ENCODE measurements at regions not wholly inside any gene's neighbourhood (a gene's known extent, or its start where the extent isn't known, plus 50 kb on each side); places are given as distances from the start of the nearest gene placed in this dataset.

- no peak overlapping the region for H2AFZ ChIP-seq (ENCODE audit: low read depth, low read length, poor library complexity, severe bottlenecking)
- H3K27me3 ChIP-seq (ENCODE audit: insufficient read depth, low read length): no peaks in the 10 kb centered on the region
- no peak overlapping the region for H3K9ac ChIP-seq (ENCODE audit: low read length)
- H3K79me2 ChIP-seq (ENCODE audit: insufficient read depth, low read length): no peaks in the 10 kb centered on the region
- DNase-seq (ENCODE audit: low read depth, low spot score): no peak
- BruUV-seq (replicated peaks): no TSS peak
- H3K27ac ChIP-seq (ENCODE audit: low read depth, low read length): no peak overlapping the region
- H3K9me3 ChIP-seq (ENCODE audit: control insufficient read depth in 1 of 2, insufficient read depth in 1 of 2, low read depth in 1 of 2, low read length in 2 of 2): no peaks in the 10 kb centered on the region
- no peaks in the 10 kb centered on the region for H3K4me1 ChIP-seq (ENCODE audit: control insufficient read depth in 1 of 2, insufficient read depth in 2 of 2, low read length in 2 of 2)
- RAD21 ChIA-PET (ENCODE audit: low non-redundant PET in 1 of 2, low total read pairs in 2 of 2, uncharacterized antibody in 2 of 2, unreplicated experiment in 2 of 2): no interaction called here
- no peaks in the 10 kb centered on the region for H3K36me3 ChIP-seq (ENCODE audit: control insufficient read depth in 1 of 2, insufficient read depth in 2 of 2, low read length in 2 of 2)
- ATAC-seq: no peak
- intact Hi-C loops (cut with micrococcal nuclease): no loop called here
- no peaks in the 10 kb centered on the region for H3K9me2 ChIP-seq (ENCODE audit: insufficient read depth)
- H3K4me2 ChIP-seq (ENCODE audit: low read length): no peak overlapping the region
- CTCF ChIA-PET: no interaction called here
- POLR2A ChIA-PET: no interaction called here
- TF ChIP-seq MAX (IDR thresholded peaks at IDR 0.05): no peak
- no peak for TF ChIP-seq ZNF274 (IDR thresholded peaks at IDR 0.05; ENCODE audit: low read depth, low read length)
- TF ChIP-seq TCF7L2 (IDR thresholded peaks at IDR 0.05; ENCODE audit: borderline replicate concordance, extremely low read depth, insufficient read depth, insufficient read length): no peak
- TF ChIP-seq JUND (IDR thresholded peaks at IDR 0.05): no peak
- TF ChIP-seq EZH2 (IDR thresholded peaks at IDR 0.05): no peak
- TF ChIP-seq ATF3 (IDR thresholded peaks at IDR 0.05): no peak
- TF ChIP-seq CEBPB (IDR thresholded peaks at IDR 0.05; ENCODE audit: low read depth): no peak
- no peak for TF ChIP-seq SP1 (IDR thresholded peaks at IDR 0.05; ENCODE audit: low read depth)
- H3K4me3 ChIP-seq (replicated peaks in 1 of 2; ENCODE audit: low read depth in 1 of 2, low read length in 2 of 2): no peak overlapping the region
- H4K20me1 ChIP-seq (ENCODE audit: insufficient read depth): no peaks in the 10 kb centered on the region
Measured at GRCh38 chr11:131066551-131066950, 150.3 kb upstream of the SNX19 start.

GRCh38 chr11:131070365-131070764 lies 154.1 kb upstream of the SNX19 start:
- no peak overlapping the region for H3K4me3 ChIP-seq (replicated peaks in 1 of 2; ENCODE audit: low read depth in 1 of 2, low read length in 2 of 2)
- BruUV-seq (replicated peaks): no TSS peak
- no peak overlapping the region for H3K9ac ChIP-seq (ENCODE audit: low read length)
- CTCF ChIA-PET: no interaction called here
- no peaks in the 10 kb centered on the region for H4K20me1 ChIP-seq (ENCODE audit: insufficient read depth)
- no peaks in the 10 kb centered on the region for H3K9me3 ChIP-seq (ENCODE audit: control insufficient read depth in 1 of 2, insufficient read depth in 1 of 2, low read depth in 1 of 2, low read length in 2 of 2)
- no peaks in the 10 kb centered on the region for H3K27me3 ChIP-seq (ENCODE audit: insufficient read depth, low read length)
- DNase-seq (ENCODE audit: low read depth, low spot score) (no peak), ATAC-seq (no peak)
- no peaks in the 10 kb centered on the region for H3K36me3 ChIP-seq (ENCODE audit: control insufficient read depth in 1 of 2, insufficient read depth in 2 of 2, low read length in 2 of 2)
- intact Hi-C loops (cut with micrococcal nuclease): no loop called here
- no peak overlapping the region for H2AFZ ChIP-seq (ENCODE audit: low read depth, low read length, poor library complexity, severe bottlenecking)
- no peak overlapping the region for H3K4me2 ChIP-seq (ENCODE audit: low read length)
- no peaks in the 10 kb centered on the region for H3K9me2 ChIP-seq (ENCODE audit: insufficient read depth)
- H3K4me1 ChIP-seq (ENCODE audit: control insufficient read depth in 1 of 2, insufficient read depth in 2 of 2, low read length in 2 of 2): no peaks in the 10 kb centered on the region
- no peak overlapping the region for H3K27ac ChIP-seq (ENCODE audit: low read depth, low read length)
- RAD21 ChIA-PET (ENCODE audit: low non-redundant PET in 1 of 2, low total read pairs in 2 of 2, uncharacterized antibody in 2 of 2, unreplicated experiment in 2 of 2): no interaction called here
- H3K79me2 ChIP-seq (ENCODE audit: insufficient read depth, low read length): no peaks in the 10 kb centered on the region
- POLR2A ChIA-PET: no interaction called here
- TF ChIP-seq MAX (IDR thresholded peaks at IDR 0.05) (no peak), ATF3 (IDR thresholded peaks at IDR 0.05) (no peak), JUND (IDR thresholded peaks at IDR 0.05) (no peak), CEBPB (IDR thresholded peaks at IDR 0.05; ENCODE audit: low read depth) (no peak), SRF (IDR thresholded peaks at IDR 0.05; ENCODE audit: low read depth) (no peak), TCF7L2 (IDR thresholded peaks at IDR 0.05; ENCODE audit: borderline replicate concordance, extremely low read depth, insufficient read depth, insufficient read length) (no peak), YY1 (IDR thresholded peaks at IDR 0.05; ENCODE audit: extremely low read depth, insufficient replicate concordance, low read depth, low read length) (no peak), ZNF274 (IDR thresholded peaks at IDR 0.05; ENCODE audit: low read depth, low read length) (no peak), CTCF (IDR thresholded peaks at IDR 0.05 in 2 of 3, conservative IDR thresholded peaks at IDR 0.05 in 1 of 3; ENCODE audit: borderline replicate concordance in 1 of 3, insufficient read depth in 1 of 3, low read depth in 2 of 3, low read length in 2 of 3) (no peak), ELF1 (IDR thresholded peaks at IDR 0.05; ENCODE audit: borderline replicate concordance, low read depth) (no peak), EGR1 (IDR thresholded peaks at IDR 0.05; ENCODE audit: low read depth) (no peak)
- TF ChIP-seq, protein P1, sequence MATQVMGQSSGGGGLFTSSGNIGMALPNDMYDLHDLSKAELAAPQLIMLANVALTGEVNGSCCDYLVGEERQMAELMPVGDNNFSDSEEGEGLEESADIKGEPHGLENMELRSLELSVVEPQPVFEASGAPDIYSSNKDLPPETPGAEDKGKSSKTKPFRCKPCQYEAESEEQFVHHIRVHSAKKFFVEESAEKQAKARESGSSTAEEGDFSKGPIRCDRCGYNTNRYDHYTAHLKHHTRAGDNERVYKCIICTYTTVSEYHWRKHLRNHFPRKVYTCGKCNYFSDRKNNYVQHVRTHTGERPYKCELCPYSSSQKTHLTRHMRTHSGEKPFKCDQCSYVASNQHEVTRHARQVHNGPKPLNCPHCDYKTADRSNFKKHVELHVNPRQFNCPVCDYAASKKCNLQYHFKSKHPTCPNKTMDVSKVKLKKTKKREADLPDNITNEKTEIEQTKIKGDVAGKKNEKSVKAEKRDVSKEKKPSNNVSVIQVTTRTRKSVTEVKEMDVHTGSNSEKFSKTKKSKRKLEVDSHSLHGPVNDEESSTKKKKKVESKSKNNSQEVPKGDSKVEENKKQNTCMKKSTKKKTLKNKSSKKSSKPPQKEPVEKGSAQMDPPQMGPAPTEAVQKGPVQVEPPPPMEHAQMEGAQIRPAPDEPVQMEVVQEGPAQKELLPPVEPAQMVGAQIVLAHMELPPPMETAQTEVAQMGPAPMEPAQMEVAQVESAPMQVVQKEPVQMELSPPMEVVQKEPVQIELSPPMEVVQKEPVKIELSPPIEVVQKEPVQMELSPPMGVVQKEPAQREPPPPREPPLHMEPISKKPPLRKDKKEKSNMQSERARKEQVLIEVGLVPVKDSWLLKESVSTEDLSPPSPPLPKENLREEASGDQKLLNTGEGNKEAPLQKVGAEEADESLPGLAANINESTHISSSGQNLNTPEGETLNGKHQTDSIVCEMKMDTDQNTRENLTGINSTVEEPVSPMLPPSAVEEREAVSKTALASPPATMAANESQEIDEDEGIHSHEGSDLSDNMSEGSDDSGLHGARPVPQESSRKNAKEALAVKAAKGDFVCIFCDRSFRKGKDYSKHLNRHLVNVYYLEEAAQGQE (IDR thresholded peaks at IDR 0.05; ENCODE audit: low read depth): no peak
